Astrocyte (in vitro differentiated cells and primary cell): ENCODE measurements at regions not wholly inside any gene's neighbourhood (a gene's known extent, or its start where the extent isn't known, plus 50 kb on each side); places are given as distances from the start of the nearest gene placed in this dataset.

Experiments used
- DNase-seq: peaks from one replicate; pipeline ENCODE4 v3.0.0-alpha.2; 2010; ENCODE audit warnings: low read depth
- FAIRE-seq: peaks from 2 replicates; lab custom pipeline; 2011; peaks lifted over from hg19 to GRCh38; lab: Jason Lieb, UNC
- H2AFZ ChIP-seq: 2 replicates; pipeline ENCODE4 v1.6.0; 2012; ENCODE audit warnings: low read depth, low read length, inconsistent platforms
- H3K27ac ChIP-seq: 2 replicates; pipeline ENCODE4 v1.5.1; 2011; ENCODE audit warnings: low read depth, low read length, inconsistent platforms
- H3K27me3 ChIP-seq: 2 replicates; pipeline ENCODE4 v1.6.0; 2011; ENCODE audit warnings: low read length, inconsistent platforms; ENCODE audit not compliant: insufficient read depth
- H3K36me3 ChIP-seq: 2 replicates; pipeline ENCODE4 v1.5.1; 2011; ENCODE audit warnings: low read length, inconsistent platforms; ENCODE audit not compliant: insufficient read depth
- H3K4me1 ChIP-seq: 2 replicates; pipeline ENCODE4 v1.5.1; 2011; ENCODE audit warnings: low read length, inconsistent platforms; ENCODE audit not compliant: insufficient read depth
- H3K4me2 ChIP-seq: 2 replicates; pipeline ENCODE4 v1.6.0; 2012; ENCODE audit warnings: low read length, inconsistent platforms
- H3K4me3 ChIP-seq: 2 replicates; pipeline ENCODE4 v1.5.1; 2011; ENCODE audit warnings: low read depth, mild to moderate bottlenecking, low read length, inconsistent platforms; ENCODE audit not compliant: insufficient read depth
- H3K79me2 ChIP-seq: 2 replicates; pipeline ENCODE4 v1.6.0; 2012; ENCODE audit warnings: mild to moderate bottlenecking, low read length, inconsistent platforms; ENCODE audit not compliant: insufficient read depth
- H3K9ac ChIP-seq: 2 replicates; pipeline ENCODE4 v1.6.0; 2012; ENCODE audit warnings: mild to moderate bottlenecking, low read length, inconsistent platforms
- H3K9me3 ChIP-seq: 2 replicates; pipeline ENCODE4 v1.5.1; 2012; ENCODE audit warnings: low read depth, mild to moderate bottlenecking, low read length, inconsistent platforms; ENCODE audit not compliant: insufficient read depth
- H4K20me1 ChIP-seq: 2 replicates; pipeline ENCODE4 v1.6.0; 2012; ENCODE audit warnings: low read length, inconsistent platforms; ENCODE audit not compliant: insufficient read depth
- H3K27ac Mint-ChIP-seq: one replicate; pipeline ENCODE4 v1.8.0; 2021; ENCODE audit warnings: mild to moderate bottlenecking, mixed read lengths; ENCODE audit not compliant: unreplicated experiment
- H3K27me3 Mint-ChIP-seq: one replicate; pipeline ENCODE4 v1.8.0; 2021; ENCODE audit warnings: low read depth, mixed read lengths; ENCODE audit not compliant: unreplicated experiment
- H3K36me3 Mint-ChIP-seq: one replicate; pipeline ENCODE4 v1.8.0; 2021; ENCODE audit warnings: low read depth, mixed read lengths; ENCODE audit not compliant: unreplicated experiment
- H3K4me1 Mint-ChIP-seq: one replicate; pipeline ENCODE4 v1.8.0; 2021; ENCODE audit warnings: low read depth, mixed read lengths; ENCODE audit not compliant: unreplicated experiment
- H3K4me3 Mint-ChIP-seq: one replicate; pipeline ENCODE4 v1.8.0; 2021; ENCODE audit warnings: mild to moderate bottlenecking, moderate library complexity, mixed read lengths; ENCODE audit not compliant: unreplicated experiment
- H3K9me3 Mint-ChIP-seq: one replicate; pipeline ENCODE4 v1.8.0; 2021; ENCODE audit warnings: mild to moderate bottlenecking, mixed read lengths; ENCODE audit not compliant: unreplicated experiment
- EZH2 ChIP-seq: IDR thresholded peaks from 2 replicates; pipeline ENCODE4 v1.6.1; 2012; ENCODE audit warnings: mild to moderate bottlenecking, low read length, inconsistent platforms; ENCODE audit not compliant: insufficient read depth
- TF ChIP-seq, protein P1 (sequence below): IDR thresholded peaks from 2 replicates; pipeline ENCODE4 v1.5.1; 2011; ENCODE audit warnings: low read depth, mild to moderate bottlenecking, inconsistent platforms, low read length, moderate library complexity; ENCODE audit not compliant: insufficient read depth

DNA sequence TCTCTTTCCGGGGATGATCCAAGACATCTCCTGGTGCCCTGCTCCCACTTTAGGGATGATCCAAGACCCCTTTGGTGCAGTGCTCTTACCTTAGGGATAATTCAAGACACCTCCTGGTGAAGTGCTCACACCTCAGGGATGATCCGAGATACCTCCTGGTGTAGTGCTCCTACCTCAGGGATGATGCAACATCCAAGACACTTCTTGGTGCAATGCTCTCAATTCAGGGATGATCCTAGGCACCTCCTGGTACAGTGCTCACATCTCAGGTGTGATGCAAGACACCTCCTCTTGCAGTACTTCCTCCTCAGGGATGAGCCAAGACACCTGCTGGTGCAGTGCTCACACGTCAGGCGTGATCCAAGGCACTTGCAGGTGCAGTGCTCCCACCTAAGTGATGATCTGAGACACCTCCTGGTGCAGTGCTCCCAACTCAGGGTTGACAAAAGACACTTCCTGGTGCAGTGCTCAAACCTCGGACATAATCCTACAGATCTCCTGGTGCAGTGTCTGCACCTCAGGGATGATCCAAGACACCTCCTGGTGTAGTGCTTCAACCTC, 122.3 kb downstream of the ASB1 start:
- Histone ChIP-seq H3K4me1 (no peaks in the 10 kb centered on the region), H3K27ac (no peak overlapping the region), H2AFZ (no peak overlapping the region), H3K9ac (no peak overlapping the region), H4K20me1 (no peaks in the 10 kb centered on the region), H3K36me3 (no peaks in the 10 kb centered on the region), H3K27me3 (no peaks in the 10 kb centered on the region), H3K9me3 (peaks cover 6% of the 10 kb centered on the region), H3K4me2 (no peak overlapping the region), H3K4me3 (no peak overlapping the region), H3K79me2 (no peaks in the 10 kb centered on the region)
- FAIRE-seq (no peak), DNase-seq (no peak)
- Mint-ChIP-seq H3K4me1 (no peaks in the 10 kb centered on the region), H3K27me3 (peaks cover 48% of the 10 kb centered on the region), H3K36me3 (no peaks in the 10 kb centered on the region), H3K9me3 (peaks cover 26% of the 10 kb centered on the region), H3K4me3 (no peak overlapping the region), H3K27ac (peak overlapping the region; percentile 26)
- TF ChIP-seq, protein P1, sequence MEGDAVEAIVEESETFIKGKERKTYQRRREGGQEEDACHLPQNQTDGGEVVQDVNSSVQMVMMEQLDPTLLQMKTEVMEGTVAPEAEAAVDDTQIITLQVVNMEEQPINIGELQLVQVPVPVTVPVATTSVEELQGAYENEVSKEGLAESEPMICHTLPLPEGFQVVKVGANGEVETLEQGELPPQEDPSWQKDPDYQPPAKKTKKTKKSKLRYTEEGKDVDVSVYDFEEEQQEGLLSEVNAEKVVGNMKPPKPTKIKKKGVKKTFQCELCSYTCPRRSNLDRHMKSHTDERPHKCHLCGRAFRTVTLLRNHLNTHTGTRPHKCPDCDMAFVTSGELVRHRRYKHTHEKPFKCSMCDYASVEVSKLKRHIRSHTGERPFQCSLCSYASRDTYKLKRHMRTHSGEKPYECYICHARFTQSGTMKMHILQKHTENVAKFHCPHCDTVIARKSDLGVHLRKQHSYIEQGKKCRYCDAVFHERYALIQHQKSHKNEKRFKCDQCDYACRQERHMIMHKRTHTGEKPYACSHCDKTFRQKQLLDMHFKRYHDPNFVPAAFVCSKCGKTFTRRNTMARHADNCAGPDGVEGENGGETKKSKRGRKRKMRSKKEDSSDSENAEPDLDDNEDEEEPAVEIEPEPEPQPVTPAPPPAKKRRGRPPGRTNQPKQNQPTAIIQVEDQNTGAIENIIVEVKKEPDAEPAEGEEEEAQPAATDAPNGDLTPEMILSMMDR, result no peak
- TF ChIP-seq EZH2, result no peak

DNA sequence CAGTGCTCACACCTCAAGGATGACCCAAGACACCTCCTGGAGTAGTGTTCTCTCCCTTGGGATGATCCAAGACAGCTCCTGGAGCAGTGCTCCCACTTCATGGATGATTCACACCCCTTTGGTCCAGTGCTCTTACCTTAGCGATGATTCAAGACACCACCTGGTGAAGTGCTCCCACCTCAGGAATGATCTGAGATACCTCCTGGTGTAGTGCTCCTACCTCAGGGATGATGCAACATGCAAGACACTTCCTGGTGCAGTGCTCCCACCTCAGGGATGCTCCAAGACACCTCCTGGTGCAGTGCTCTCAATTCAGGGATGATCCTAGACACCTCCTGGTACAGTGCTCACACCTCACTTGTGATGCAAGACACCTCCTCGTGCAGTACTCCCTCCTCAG, 123.1 kb downstream of the ASB1 start:
- FAIRE-seq (no peak), DNase-seq (no peak)
- Histone ChIP-seq H4K20me1 (no peaks in the 10 kb centered on the region), H3K79me2 (no peaks in the 10 kb centered on the region), H3K4me2 (no peak overlapping the region), H3K9ac (no peak overlapping the region), H3K4me1 (no peaks in the 10 kb centered on the region), H3K4me3 (no peak overlapping the region), H3K27ac (no peak overlapping the region), H2AFZ (no peak overlapping the region), H3K36me3 (no peaks in the 10 kb centered on the region), H3K9me3 (peaks cover 6% of the 10 kb centered on the region), H3K27me3 (no peaks in the 10 kb centered on the region)
- H3K27me3 Mint-ChIP-seq, result peaks cover 43% of the 10 kb centered on the region
- no peaks in the 10 kb centered on the region for H3K4me1 Mint-ChIP-seq
- no peak overlapping the region for H3K4me3 Mint-ChIP-seq
- H3K27ac Mint-ChIP-seq, result no peak overlapping the region
- H3K36me3 Mint-ChIP-seq, result no peaks in the 10 kb centered on the region
- TF ChIP-seq EZH2, result no peak
- TF ChIP-seq, protein P1, result no peak
- peaks cover 24% of the 10 kb centered on the region for H3K9me3 Mint-ChIP-seq

DNA sequence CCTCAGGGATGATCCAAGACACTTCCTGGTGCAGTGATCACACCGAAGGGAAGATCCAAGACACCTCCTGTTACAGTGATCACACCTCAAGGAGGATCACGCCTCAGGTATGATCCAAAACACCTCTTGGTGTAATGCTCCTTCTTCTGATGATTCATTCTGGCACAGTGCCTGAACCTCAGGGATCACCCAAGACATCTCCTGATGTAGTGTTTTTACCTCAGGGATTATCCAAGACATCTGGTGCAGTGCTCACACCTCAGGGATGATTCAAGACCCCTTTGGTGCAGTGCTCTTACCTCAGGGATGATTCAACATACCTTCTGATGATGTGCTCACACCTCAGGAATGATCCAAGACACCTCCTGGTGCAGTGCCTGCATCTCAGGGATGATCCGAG, 124.4 kb downstream of the ASB1 start:
- DNase-seq (no peak), FAIRE-seq (no peak)
- Histone ChIP-seq H2AFZ (no peak overlapping the region), H3K36me3 (no peaks in the 10 kb centered on the region), H3K27me3 (no peaks in the 10 kb centered on the region), H3K4me2 (no peak overlapping the region), H4K20me1 (no peaks in the 10 kb centered on the region), H3K9ac (no peak overlapping the region), H3K79me2 (no peaks in the 10 kb centered on the region), H3K9me3 (peaks cover 6% of the 10 kb centered on the region), H3K4me3 (no peak overlapping the region), H3K4me1 (no peaks in the 10 kb centered on the region), H3K27ac (no peak overlapping the region)
- Mint-ChIP-seq H3K27ac (no peak overlapping the region), H3K4me1 (no peaks in the 10 kb centered on the region), H3K36me3 (no peaks in the 10 kb centered on the region), H3K4me3 (no peak overlapping the region), H3K9me3 (peaks cover 22% of the 10 kb centered on the region), H3K27me3 (peaks cover 35% of the 10 kb centered on the region)
- TF ChIP-seq EZH2, result no peak
- TF ChIP-seq, protein P1, result no peak
